ENCODE measurements at regions not wholly inside any gene's neighbourhood (a gene's known extent, or its start where the extent isn't known, plus 50 kb on each side); places are given as distances from the start of the nearest gene placed in this dataset.

- TF ChIP-seq POLR2AphosphoS5 (IDR thresholded peaks at IDR 0.05) (no peak), POLR2A (IDR thresholded peaks at IDR 0.05) (no peak)
- TF ChIP-seq, protein P1, sequence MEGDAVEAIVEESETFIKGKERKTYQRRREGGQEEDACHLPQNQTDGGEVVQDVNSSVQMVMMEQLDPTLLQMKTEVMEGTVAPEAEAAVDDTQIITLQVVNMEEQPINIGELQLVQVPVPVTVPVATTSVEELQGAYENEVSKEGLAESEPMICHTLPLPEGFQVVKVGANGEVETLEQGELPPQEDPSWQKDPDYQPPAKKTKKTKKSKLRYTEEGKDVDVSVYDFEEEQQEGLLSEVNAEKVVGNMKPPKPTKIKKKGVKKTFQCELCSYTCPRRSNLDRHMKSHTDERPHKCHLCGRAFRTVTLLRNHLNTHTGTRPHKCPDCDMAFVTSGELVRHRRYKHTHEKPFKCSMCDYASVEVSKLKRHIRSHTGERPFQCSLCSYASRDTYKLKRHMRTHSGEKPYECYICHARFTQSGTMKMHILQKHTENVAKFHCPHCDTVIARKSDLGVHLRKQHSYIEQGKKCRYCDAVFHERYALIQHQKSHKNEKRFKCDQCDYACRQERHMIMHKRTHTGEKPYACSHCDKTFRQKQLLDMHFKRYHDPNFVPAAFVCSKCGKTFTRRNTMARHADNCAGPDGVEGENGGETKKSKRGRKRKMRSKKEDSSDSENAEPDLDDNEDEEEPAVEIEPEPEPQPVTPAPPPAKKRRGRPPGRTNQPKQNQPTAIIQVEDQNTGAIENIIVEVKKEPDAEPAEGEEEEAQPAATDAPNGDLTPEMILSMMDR (IDR thresholded peaks at IDR 0.05) = no peak
- no peak for DNase-seq (ENCODE audit: low spot score in 2 of 2)
- no peaks in the 10 kb centered on the region for H3K36me3 ChIP-seq
- intact Hi-C loops (cut with DNase I; ENCODE audit: low total_unique reads) = no loop called here
- no peaks in the 10 kb centered on the region for H3K27me3 ChIP-seq
- no peaks in the 10 kb centered on the region for H3K4me1 ChIP-seq
- H3K27ac ChIP-seq = no peak overlapping the region
- H3K4me3 ChIP-seq = no peak overlapping the region
- H3K9me3 ChIP-seq = no peaks in the 10 kb centered on the region
Observed at GRCh38 chrY:14235070-14235469, 179.0 kb downstream of the VCY1B start.

- Histone ChIP-seq H3K27ac (no peak overlapping the region), H3K9me3 (no peaks in the 10 kb centered on the region), H3K36me3 (no peaks in the 10 kb centered on the region), H3K4me3 (no peak overlapping the region), H3K4me1 (no peaks in the 10 kb centered on the region), H3K27me3 (no peaks in the 10 kb centered on the region)
- intact Hi-C loops (cut with DNase I; ENCODE audit: low total_unique reads) = no loop called here
- no peak for DNase-seq (ENCODE audit: low spot score in 2 of 2)
- TF ChIP-seq POLR2A (IDR thresholded peaks at IDR 0.05) (no peak), POLR2AphosphoS5 (IDR thresholded peaks at IDR 0.05) (no peak)
- TF ChIP-seq, protein P1 (IDR thresholded peaks at IDR 0.05) = no peak
Observed at GRCh38 chrY:14238277-14238676, 182.2 kb downstream of the VCY1B start.

- Histone ChIP-seq H3K27ac (no peak overlapping the region), H3K36me3 (no peaks in the 10 kb centered on the region), H3K4me1 (no peaks in the 10 kb centered on the region), H3K27me3 (no peaks in the 10 kb centered on the region), H3K9me3 (no peaks in the 10 kb centered on the region), H3K4me3 (no peak overlapping the region)
- DNase-seq (ENCODE audit: low spot score in 2 of 2) = no peak
- intact Hi-C loops (cut with DNase I; ENCODE audit: low total_unique reads) = no loop called here
- TF ChIP-seq POLR2A (IDR thresholded peaks at IDR 0.05) = no peak
- no peak for TF ChIP-seq POLR2AphosphoS5 (IDR thresholded peaks at IDR 0.05)
- TF ChIP-seq, protein P1 (IDR thresholded peaks at IDR 0.05) = no peak
Observed at GRCh38 chrY:14246948-14247347, 190.9 kb downstream of the VCY1B start.

DNA sequence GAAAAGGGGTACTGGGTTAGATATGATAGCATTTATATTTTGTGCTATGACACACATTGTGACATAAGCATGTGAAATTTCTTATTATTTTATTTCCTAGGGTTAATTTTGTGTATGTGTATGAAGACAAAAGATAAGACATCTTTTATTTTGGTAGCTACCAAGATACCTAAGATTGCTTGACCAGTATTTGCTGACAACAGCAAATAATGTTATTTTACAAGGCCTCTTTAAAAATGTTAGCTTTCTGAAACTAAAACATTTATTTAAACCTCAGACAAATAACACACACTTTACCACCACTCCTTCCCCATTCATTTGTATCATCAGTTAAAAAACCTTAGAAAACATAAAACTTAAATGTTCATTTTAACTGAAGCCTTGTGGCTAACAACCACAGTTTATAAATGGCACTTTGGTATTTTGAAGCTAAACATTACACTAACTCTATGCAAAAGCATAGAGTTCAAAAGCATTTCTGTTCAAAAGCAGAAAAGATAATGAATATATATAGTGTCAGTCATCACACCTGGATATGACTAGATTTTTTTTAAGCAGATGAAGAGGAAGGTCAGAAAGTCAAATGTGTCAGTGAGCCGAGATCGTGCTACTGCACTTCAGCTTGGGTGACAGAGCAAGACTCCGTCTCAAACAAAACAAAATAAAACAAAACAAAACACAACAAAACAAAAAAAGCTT lies 193.0 kb downstream of the VCY1B start:
- Histone ChIP-seq H3K4me3 (no peak overlapping the region), H3K4me1 (no peaks in the 10 kb centered on the region), H3K9me3 (no peaks in the 10 kb centered on the region), H3K27me3 (no peaks in the 10 kb centered on the region), H3K27ac (no peak overlapping the region), H3K36me3 (no peaks in the 10 kb centered on the region)
- intact Hi-C loops (cut with DNase I; ENCODE audit: low total_unique reads) = no loop called here
- TF ChIP-seq POLR2A (IDR thresholded peaks at IDR 0.05) (no peak), POLR2AphosphoS5 (IDR thresholded peaks at IDR 0.05) (no peak)
- TF ChIP-seq, protein P1 (IDR thresholded peaks at IDR 0.05) = no peak
- no peak for DNase-seq (ENCODE audit: low spot score in 2 of 2)

GRCh38 chrY:14255965-14256816 lies 200.2 kb downstream of the VCY1B start:
- Histone ChIP-seq H3K9me3 (no peaks in the 10 kb centered on the region), H3K4me1 (no peaks in the 10 kb centered on the region), H3K36me3 (no peaks in the 10 kb centered on the region), H3K4me3 (no peak overlapping the region), H3K27ac (no peak overlapping the region), H3K27me3 (no peaks in the 10 kb centered on the region)
- TF ChIP-seq POLR2AphosphoS5 (IDR thresholded peaks at IDR 0.05) (no peak), POLR2A (IDR thresholded peaks at IDR 0.05) (no peak)
- TF ChIP-seq, protein P1 (IDR thresholded peaks at IDR 0.05) = no peak
- intact Hi-C loops (cut with DNase I; ENCODE audit: low total_unique reads) = no loop called here
- DNase-seq (ENCODE audit: low spot score in 2 of 2) = no peak

Data from breast epithelium (tissue), 4 donors.